Omental fat pad (tissue), 3 donors: ENCODE measurements at regions not wholly inside any gene's neighbourhood (a gene's known extent, or its start where the extent isn't known, plus 50 kb on each side); places are given as distances from the start of the nearest gene placed in this dataset.

Experiments used
- ATAC-seq: fragments of 150-250 bp; one replicate; pipeline ENCODE4 v1.9.1; 2016; ENCODE audit warnings: mild to moderate bottlenecking, moderate library complexity; ENCODE audit not compliant: low FRiP score
- DNase-seq: peaks from one replicate; pipeline ENCODE4 v3.0.0-alpha.2; 2019; ENCODE audit warnings: low spot score
- CTCF ChIP-seq, 3 donors: fragments of 450-650 bp; IDR thresholded peaks; one replicate each; pipeline ENCODE4 v1.5.1; 2016 to 2017; ENCODE audit warnings: antibody characterized with exemption in 3 of 3, mild to moderate bottlenecking in 3 of 3, moderate library complexity in 2 of 3

- DNase-seq, result no peak
- no peak for ATAC-seq
- no peak for TF ChIP-seq CTCF (IDR thresholded peaks at IDR 0.05)
Measured at GRCh38 chr1:104702731-104703130, 953.0 kb downstream of the AMY1C start.

GRCh38 chr1:104706631-104707147 lies 957.0 kb downstream of the AMY1C start:
- no peak for DNase-seq
- no peak for TF ChIP-seq CTCF (IDR thresholded peaks at IDR 0.05)

GRCh38 chr1:104718752-104719151 lies 969.1 kb downstream of the AMY1C start:
- DNase-seq, result no peak
- ATAC-seq, result no peak
- no peak for TF ChIP-seq CTCF (IDR thresholded peaks at IDR 0.05)

More at GRCh38 chr1:104706631-104707147, 957.0 kb downstream of the AMY1C start:
- ATAC-seq, result no peak

- ATAC-seq (no peak), DNase-seq (no peak)
- TF ChIP-seq CTCF (IDR thresholded peaks at IDR 0.05), result no peak
Measured at GRCh38 chr1:104720741-104721140, 971.0 kb downstream of the AMY1C start.

- no peak for DNase-seq
- ATAC-seq, result no peak
- TF ChIP-seq CTCF (IDR thresholded peaks at IDR 0.05), result no peak
Measured at GRCh38 chr1:104726917-104727316, 977.2 kb downstream of the AMY1C start.

GRCh38 chr1:104733866-104734265 lies 984.2 kb downstream of the AMY1C start:
- no peak for TF ChIP-seq CTCF (IDR thresholded peaks at IDR 0.05)
- DNase-seq (no peak), ATAC-seq (no peak)

- TF ChIP-seq CTCF (IDR thresholded peaks at IDR 0.05), result no peak
- ATAC-seq (no peak), DNase-seq (no peak)
Measured at GRCh38 chr1:104745875-104746274, 996.2 kb downstream of the AMY1C start.
